HG02885 (cell line): ENCODE measurements at regions not wholly inside any gene's neighbourhood (a gene's known extent, or its start where the extent isn't known, plus 50 kb on each side); places are given as distances from the start of the nearest gene placed in this dataset.
"Not testable (repeated sequence)": the region's sequence is repeated elsewhere in the genome, so short reads cannot be mapped to it uniquely, and the experiment has no call there.

ENCODE experiments used
- ATAC-seq: cut with Tn5 transposase; IDR thresholded peaks from one replicate; pipeline ENCODE4 v1.9.1; 2021; ENCODE audit warnings: mild to moderate bottlenecking; ENCODE audit not compliant: unreplicated experiment, poor library complexity

DNA sequence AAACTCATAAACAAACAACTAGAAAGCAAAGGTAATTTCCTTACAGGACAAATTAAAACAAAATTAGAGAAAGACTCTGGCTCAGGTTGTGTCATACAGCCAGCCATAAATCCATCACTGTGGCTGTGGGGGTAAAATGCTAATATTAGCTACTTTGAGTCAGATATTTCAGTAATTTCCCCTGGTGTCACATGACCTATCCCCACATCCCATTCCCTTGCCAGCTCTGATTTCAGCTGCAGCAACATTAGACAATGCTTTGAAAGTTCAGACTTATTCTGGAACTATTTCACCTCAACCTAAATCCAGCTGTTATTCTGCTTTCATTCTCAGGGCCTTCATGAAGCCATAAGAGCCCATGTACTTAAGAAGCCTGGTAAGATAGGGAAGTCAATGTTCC is 55.3 kb downstream of the RPL10L start:
- no peak for ATAC-seq

DNA sequence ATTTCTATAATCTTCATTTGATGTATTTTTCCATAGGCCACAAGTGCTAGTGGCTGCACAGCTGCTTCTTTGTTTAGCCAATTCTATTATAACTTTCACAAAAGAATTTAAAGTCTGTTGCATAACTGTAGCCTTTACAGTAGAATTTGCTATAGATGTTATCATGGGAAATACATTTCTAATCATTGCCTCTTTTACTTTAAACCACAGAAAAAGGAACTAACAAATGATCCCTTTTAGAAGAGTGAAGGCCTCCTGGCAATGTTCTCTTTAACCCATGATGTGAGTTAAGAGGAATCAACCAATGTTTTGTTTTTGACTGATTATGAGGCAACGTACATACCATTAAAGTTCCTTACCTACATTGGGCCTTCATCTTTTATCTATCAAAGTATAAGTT is 68.8 kb downstream of the RPL10L start:
- no peak for ATAC-seq

DNA sequence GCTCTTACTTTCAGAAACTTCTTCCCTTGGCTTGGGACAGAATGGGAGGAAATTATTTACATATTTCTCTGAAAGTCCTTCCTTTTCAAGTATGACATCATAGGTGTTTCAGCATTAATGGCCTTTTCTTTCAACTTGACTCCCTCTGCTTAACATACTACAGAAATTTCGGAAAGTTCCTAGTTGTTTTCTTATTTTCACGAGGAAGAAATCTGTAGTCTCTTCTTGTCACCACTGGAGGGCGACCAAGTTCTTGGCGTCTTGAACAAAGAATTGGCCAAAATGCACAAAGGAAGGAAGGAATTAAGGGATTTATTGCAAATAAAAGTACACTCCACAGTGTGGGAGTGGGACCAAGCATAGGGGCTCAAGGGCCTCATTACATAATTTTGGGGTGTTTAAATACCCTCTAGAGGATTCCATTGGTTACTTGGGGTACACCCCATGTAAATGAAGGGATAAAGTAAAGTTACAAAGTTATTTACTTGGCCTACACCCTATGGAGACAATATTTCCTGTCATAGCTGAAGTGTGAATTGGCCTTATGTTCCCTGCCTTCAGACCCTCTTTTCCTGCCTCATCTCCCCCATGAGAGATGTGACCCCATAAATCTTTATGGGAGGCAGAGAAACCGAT is 70.4 kb downstream of the RPL10L start:
- no peak for ATAC-seq

DNA sequence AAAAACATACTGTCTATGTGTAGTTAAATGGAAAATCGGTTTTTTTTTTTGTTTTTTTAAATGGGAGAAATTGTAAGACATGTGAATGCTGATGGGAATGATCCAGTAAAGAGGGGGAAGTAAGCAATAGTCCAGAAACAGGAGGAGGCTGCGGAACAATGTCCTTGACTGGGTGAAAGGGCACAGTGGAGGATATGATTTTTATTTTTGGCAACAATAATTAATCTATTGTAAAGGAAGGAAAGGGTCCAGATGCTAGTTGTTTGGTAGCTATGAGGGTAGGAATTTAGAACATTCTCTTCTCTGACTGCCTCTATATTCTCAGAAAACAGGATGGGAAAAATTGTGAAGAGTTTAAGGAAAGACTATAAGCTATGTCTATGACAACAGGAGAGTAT is 76.6 kb downstream of the RPL10L start:
- no peak for ATAC-seq

DNA sequence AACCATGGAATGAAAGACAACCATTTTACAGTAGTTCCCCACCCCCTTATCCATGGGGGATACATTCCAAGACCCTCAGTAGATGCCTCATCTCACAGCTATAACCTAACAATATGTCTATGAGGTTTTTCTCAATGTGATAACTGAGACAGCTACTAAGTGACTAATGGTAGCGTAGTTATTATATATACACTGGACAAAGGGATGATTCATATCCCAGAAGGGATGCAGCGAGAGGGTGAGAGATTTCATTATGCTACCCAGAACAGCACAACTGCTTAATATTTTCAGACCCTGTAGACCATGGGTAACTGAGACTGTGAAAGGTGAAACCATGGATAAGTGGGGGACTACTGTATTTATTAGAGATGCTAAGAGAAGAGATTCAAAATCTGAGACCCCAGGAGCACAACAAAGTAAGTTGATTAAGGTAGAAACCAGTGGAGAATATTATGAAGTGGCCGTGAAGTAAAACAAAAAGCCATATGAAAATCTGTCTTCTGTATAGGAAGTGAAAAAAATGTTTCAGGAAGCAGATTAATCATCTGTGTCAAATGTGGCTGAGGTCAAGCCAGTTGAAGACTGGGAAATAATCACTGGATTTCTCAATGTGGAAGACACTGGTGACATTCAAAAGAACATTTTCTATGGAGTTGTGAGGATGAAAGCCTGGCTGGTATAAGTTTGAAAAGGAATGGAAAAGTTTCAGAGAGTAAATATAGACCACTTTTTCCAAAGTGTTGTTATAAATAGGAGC is 77.2 kb downstream of the RPL10L start:
- no peak for ATAC-seq

DNA sequence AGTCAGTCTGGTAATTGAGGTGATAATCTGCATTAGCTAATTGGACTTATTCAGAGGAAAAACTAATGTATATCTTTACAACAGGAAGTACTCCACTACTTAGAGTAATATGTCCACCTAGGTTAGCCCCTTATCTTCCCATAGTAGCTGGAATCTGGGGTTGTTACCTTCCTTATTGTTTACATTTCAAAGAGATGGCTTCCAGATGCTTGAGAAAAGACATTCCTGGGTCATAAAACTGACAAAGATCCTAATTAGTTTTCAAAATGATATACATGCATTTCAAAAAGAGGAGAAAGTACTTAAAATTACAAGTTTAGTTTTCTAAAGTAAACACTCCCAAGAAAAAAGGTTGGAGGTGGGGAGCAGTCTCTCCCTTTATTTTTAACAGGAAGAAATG is 78.1 kb downstream of the RPL10L start:
- no peak for ATAC-seq

DNA sequence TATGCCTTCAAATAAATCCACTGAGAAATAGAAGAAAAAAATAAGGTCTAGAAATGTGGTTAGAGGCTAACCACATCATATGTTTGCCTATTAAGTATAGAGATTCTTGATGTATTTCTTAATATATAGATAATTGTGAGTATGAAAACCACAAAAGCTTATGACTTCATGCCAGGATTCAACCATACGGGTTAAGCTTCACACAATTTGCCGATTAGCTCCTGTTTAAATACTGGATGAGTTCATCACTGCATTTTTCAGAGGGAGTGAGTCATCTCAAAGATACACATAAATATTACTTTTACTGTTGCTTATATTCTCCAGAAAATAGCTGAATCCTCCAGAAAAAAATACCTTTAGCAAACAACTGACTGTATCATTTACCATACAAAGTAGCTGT is 79.6 kb downstream of the RPL10L start:
- no peak for ATAC-seq

DNA sequence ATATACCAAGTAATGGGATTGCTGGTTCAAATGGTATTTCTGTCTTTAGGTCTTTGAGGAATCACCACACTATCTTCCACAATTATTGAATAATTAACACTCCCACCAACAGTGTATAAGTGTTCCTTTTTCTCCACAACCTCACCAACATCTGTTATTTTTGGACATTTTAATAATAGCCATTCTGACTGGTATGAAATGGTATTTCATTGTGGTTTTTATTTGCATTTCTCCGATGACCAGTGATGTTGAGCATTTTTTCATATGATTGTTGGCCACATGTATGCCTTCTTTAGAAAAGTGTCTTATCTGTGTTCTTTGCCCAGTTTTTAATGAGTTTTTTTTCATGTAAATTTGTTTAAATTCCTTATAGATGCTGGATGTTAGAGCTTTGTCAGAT is 83.4 kb downstream of the RPL10L start:
- ATAC-seq: not testable (repeated sequence)

DNA sequence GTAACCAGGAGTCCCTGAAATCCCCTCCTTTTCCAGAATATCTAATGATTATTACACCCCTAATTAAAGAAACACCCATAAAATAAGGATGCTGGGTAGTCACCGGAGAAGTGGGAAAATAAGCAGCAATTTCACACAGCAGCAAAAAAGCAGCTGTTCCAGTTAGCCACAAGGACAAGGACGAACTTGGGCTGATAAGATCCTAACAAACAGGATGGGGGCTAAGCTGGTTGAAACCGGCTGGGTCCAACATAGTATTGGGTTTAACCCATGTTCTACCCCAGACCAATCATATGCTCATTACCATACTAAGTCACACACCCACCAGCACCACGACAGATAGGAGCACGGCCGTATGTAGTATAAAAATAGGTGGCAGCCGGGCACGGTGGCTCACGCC is 100.7 kb downstream of the RPL10L start:
- no peak for ATAC-seq

DNA sequence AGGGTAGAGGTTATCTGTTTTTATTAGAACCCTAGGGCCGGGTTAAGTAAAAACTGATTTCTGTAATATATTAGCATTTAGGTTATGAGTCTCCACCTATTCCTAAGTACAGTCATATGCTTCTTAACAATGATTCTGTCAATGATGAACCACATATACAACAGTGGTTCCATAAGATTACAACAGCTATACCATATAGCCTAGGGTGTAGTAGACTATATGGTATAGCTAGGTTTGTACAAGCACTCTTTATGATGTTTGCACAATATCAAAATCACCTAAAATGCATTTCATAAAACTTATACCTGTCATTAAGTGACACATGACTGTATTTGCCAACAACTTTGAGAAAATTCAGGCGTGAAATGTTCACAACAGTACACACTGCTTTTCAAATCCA is 110.6 kb downstream of the RPL10L start:
- no peak for ATAC-seq

DNA sequence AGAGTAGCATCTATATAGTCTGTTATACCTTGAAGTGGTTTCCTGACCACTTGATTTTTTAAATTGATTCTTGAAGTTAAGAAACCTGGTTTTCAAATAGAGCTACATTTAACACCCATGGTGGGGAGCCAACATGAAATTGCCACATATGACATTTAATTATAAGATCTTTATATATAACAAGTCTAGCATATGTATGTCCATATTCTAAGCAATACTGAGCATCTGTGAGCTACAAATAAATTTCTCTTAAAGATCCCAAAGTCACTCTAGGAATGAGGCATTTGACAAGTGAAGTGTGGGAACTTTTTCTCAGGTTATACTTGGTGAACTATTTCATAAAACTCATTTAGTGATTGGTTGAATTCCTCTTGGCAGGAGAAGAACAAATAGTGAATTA is 132.5 kb downstream of the RPL10L start:
- no peak for ATAC-seq

DNA sequence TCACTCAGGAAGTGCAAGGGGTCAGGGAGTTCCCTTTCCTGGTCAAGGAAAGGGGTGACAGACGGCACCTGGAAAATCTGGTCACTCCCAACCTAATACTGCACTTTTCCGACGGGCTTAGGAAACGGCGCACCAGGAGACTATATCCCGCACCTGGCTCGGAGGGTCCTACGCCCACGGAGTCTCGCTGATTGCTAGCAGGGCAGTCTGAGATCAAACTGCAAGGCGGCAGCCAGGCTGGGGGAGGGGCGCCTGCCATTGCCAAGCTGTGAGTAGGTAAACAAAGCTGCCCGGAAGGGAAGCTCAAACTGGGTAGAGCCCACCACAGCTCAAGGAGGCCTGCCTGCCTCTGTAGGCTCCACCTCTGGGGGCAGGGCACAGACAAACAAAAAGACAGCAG is 142.8 kb downstream of the RPL10L start:
- not testable (repeated sequence) for ATAC-seq

DNA sequence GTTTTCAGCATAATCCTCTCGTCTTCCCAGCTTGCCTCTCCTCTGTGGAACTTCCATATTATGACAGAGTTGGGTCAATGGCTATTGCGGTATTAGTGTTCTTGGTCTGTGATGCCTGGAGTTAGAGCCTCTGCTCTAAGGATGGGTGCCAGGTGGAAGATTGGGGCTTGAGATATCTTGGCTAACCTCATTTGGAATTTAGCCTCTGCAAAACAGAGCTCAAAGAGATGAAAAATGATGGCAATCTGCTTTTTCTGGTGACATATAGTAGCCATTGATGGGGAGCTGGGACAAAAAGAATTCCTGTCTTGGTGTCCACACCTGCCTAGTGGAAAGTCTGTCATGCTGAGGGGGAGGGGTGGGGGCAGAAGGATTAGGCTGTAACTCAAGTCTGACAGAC is 152.1 kb downstream of the RPL10L start:
- ATAC-seq: no peak

DNA sequence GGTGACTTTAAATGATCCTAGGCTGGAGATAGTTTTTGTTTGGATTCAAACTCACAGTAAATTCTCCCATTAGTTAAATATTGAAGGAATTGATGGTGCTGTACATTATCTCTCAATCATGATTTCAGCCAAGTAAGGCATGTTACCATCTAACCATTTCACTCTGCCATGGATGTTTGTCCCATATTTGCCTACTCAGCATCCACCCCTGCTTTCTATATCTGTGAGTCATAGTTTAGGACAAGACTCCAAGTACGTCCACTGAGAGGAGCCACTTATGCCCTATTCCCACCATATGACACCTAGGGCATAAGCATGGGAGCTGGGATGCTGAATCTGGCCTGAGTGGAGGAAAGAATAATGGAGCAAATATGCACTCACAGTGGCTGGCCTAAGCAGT is 155.2 kb downstream of the RPL10L start:
- ATAC-seq: no peak

DNA sequence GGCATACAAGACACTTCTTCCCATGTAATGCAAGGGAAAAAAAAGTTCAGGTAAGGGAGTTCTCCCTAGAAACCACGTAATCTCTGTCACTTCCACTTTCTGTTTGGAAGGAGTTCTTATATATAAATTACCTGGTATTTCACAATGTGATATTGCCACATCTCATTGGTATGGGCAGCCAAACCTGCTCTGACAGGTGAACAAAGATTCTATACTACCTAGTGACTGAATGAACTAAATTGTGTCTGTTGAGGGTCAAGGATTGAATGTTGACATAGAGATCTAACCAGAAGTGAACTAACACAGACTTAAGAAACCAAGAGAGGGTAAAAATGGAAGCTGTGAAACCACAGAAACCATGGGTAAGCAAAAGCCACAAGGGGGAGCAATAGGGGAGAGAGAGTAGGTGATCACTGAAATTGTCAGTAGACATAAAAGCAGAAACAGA is 161.3 kb downstream of the RPL10L start:
- ATAC-seq: peak; percentile 98

DNA sequence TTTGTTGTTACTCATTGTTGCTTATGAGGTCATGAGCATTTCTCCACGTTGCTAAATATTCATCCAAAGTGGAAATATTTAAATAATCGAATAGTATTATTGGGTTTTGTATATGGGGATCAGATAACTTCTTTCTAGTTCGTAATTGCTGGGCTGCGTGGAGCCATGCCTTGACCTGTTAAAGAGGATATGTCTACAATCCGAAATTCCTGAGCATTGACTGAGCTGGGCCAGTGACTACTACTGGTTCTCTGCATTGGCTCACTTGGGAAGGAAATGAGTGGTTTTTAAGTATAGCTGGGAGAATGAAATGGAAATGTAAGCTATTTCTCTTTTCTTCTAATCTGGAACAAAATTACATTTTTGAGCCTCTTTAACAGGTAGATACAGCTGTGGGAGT is 163.2 kb downstream of the RPL10L start:
- ATAC-seq: no peak

DNA sequence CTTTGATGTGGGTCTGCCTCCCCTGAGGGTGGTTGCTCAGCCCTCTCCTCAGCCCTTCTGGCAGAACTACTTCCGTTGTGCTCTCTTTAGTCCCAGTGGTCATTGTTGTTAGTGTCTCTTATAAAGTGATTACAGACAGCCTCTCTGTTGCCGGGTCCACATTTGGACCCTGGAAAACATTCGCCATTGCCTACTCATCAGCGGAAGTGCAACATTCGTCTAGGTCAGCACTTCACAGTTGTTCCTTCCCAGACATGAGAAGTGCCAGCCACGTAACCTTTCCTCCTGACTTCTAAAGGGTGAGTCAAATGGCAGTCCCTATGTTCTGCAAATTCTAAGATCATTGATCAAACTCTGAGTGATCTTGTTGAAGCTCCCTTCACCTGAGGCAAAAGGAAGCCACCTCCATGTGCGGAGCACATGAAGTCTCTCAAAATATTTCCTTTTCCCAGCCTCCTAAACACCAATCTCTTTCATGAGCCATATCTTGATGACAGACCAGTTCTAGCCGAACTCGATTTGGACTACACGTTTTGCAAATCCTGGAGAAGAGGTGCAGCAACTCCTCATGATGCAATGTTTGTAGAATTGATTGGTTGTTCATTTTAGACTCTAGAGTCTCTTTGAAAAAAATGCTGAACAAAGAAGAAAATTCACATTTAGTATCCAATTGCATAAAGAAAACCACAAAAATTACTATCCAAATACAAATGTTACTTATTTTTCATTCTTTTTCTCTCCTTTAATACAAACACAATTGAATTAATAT is 163.8 kb downstream of the RPL10L start:
- no peak for ATAC-seq

DNA sequence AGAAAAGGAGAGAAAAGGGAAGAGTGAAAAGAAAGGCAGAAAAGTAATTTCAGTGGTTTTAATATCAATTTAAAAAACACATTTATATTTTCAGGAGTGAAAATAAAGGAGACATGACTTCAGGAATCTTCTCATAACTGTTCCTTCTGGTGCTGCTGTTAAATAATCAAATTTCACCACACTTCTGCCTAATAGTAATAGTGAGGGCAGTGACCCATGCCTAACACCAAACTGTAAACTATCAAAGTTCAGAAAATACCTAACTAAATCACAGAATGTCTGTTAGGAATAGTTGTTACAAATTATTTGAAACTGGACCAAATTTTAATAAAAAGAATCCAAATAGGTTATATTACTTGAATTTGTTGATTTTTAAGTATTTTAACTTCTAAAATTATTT is 169.4 kb downstream of the RPL10L start:
- no peak for ATAC-seq

DNA sequence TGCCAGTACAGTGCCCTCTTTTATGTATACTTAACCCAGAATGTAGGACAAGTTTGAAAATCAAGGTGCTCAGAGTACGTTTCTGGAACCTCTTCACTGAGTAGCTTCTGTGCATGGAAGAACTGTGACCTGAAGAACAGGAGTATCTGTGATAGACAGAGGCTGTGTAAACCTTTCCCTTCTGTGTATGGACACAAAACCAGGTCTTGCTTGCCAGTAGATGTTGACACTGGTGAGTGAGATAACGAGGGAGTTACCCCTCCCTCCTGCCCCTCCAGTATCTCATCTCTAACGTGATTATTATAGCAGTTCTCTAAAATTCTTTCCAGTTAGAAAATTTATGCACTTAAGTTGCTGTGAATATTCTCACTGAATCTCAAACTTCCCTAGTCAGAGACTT is 170.8 kb downstream of the RPL10L start:
- no peak for ATAC-seq

DNA sequence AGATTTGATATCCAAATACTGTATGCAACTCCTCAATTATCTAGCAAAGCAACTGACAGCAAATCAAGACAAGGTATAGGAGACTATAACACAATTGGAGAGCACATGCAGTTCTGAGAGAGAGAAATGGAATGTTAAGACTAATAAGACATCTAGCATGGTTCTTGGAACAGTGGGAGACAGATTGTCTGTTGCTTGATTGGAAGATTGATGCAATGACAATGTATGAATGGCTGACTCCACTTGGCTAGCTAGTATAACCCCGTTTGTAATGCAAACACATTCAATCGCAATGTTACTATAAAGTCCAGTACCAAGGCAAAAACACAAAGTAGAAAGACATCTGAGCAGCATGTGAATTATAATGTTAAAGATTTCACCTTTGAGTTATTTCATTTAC is 179.3 kb downstream of the RPL10L start:
- no peak for ATAC-seq

DNA sequence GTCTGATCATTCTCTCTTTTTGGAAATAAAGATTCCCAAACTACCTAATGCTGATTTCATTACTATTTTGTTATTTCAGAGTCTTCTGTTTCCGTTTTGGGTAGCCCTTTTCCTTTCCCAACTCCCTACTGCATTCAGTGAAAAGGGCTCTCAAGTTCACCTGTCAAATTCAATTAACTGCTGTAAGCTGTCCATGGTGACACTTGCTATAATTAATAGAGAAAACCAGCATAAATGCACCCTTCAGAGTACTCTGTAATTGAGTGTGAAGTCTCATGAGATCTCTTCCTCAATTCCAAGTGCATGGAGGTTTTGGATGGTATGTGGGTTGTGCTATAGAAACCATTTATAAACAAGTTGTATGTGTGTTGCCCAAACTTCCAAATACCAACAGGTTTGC is 187.2 kb downstream of the RPL10L start:
- no peak for ATAC-seq
